Panc1 (cell line): ENCODE measurements at regions not wholly inside any gene's neighbourhood (a gene's known extent, or its start where the extent isn't known, plus 50 kb on each side); places are given as distances from the start of the nearest gene placed in this dataset.

ENCODE experiments used
- ATAC-seq: fragments of 200-7000 bp; cut with Tn5 transposase; 2 replicates; pipeline ENCODE4 v1.9.1; 2020; ENCODE audit warnings: mild to moderate bottlenecking, moderate library complexity
- BruUV-seq: library from RNA; stranded (reverse); fragments of 400-500 nt; replicated peaks from 2 replicates; lab custom pipeline; 2021; lab: Mats Ljungman, UMichigan
- CTCF ChIA-PET: fragments of 300-600 bp; sonication (Branson Sonifier 250); formaldehyde crosslinking; loops from one replicate; lab custom pipeline; 2022; ENCODE audit warnings: antibody characterized with exemption; lab: Charles Lee
- POLR2A ChIA-PET: fragments of 300-600 bp; sonication (Branson Sonifier 250); formaldehyde crosslinking; loops from one replicate; lab custom pipeline; 2022; ENCODE audit warnings: antibody characterized with exemption; lab: Charles Lee
- DNase-seq: peaks from one replicate; pipeline ENCODE4 v3.0.0-alpha.2; 2010; ENCODE audit warnings: low read depth, low spot score
- H3K27ac ChIP-seq: 2 replicates; pipeline ENCODE4 v1.5.1; 2011; ENCODE audit warnings: mild to moderate bottlenecking, low read length, inconsistent platforms
- H3K27me3 ChIP-seq: fragments of 200-500 bp; sonication (Bioruptor generic); 2 replicates; pipeline ENCODE4 v1.6.0; 2014; ENCODE audit warnings: low read length, inconsistent platforms; ENCODE audit not compliant: control insufficient read depth, insufficient read depth
- H3K36me3 ChIP-seq: fragments of 200-500 bp; sonication (Bioruptor generic); 2 replicates; pipeline ENCODE4 v1.5.1; 2014; ENCODE audit warnings: inconsistent platforms, mild to moderate bottlenecking, low read length, moderate library complexity; ENCODE audit not compliant: control insufficient read depth, insufficient read depth
- H3K4me1 ChIP-seq: 2 replicates; pipeline ENCODE4 v1.5.1; 2011; ENCODE audit warnings: inconsistent platforms, mild to moderate bottlenecking, low read length, moderate library complexity; ENCODE audit not compliant: control insufficient read depth, insufficient read depth
- H3K4me3 ChIP-seq, 2 experiments: 2 replicates each; pipeline ENCODE4 v1.5.1; 2011 to 2012; ENCODE audit warnings: low read depth in 2 of 2, low read length in 2 of 2, mild to moderate bottlenecking in 2 of 2, inconsistent platforms in 1 of 2, moderate library complexity in 1 of 2
- H3K9me3 ChIP-seq: fragments of 200-500 bp; sonication (Bioruptor generic); 2 replicates; pipeline ENCODE4 v1.5.1; 2014; ENCODE audit warnings: low read depth, mild to moderate bottlenecking, inconsistent platforms, low read length, moderate library complexity; ENCODE audit not compliant: control insufficient read depth, insufficient read depth
- CTCF ChIP-seq: fragments of 450-650 bp; IDR thresholded peaks from 2 replicates; pipeline ENCODE4 v1.5.1; 2017; ENCODE audit warnings: mild to moderate bottlenecking
- POLR2AphosphoS5 ChIP-seq: IDR thresholded peaks from 2 replicates; pipeline ENCODE4 v1.6.1; 2012; ENCODE audit warnings: mild to moderate bottlenecking, low read depth, low read length, moderate library complexity
- REST ChIP-seq, 2 experiments: IDR thresholded peaks; 2 replicates each; pipeline ENCODE4 v1.6.1; 2011 to 2012; ENCODE audit warnings: low read depth in 2 of 2, control low read depth in 1 of 2, low read length in 1 of 2, mild to moderate bottlenecking in 1 of 2, moderate library complexity in 1 of 2; ENCODE audit not compliant: insufficient read depth in 1 of 2
- SIN3A ChIP-seq: IDR thresholded peaks from 2 replicates; pipeline ENCODE4 v1.6.1; 2012; ENCODE audit warnings: low read depth, mild to moderate bottlenecking, low read length, moderate library complexity, borderline replicate concordance; ENCODE audit not compliant: insufficient read depth
- TCF7L2 ChIP-seq: IDR thresholded peaks from 2 replicates; pipeline ENCODE4 v1.6.1; 2011; ENCODE audit warnings: mild to moderate bottlenecking, low read depth, low read length, inconsistent platforms
- in situ Hi-C: cut with HindIII; loops from 2 replicates; pipeline ENCODE4 v1.10.0; 2016; ENCODE audit warnings: low sequenced_read_pairs, low pct_unique_long_range_greater_than_20kb
- intact Hi-C: fragments of 100-400 bp; cut with micrococcal nuclease; formaldehyde crosslinking; loops from one replicate; pipeline ENCODE4 v1.10.0; 2022; ENCODE audit not compliant: unreplicated experiment

GRCh38 chrX:99091459-99091858, 1318.6 kb downstream of the PCDH19 start:
- in situ Hi-C loops (no loop called here), intact Hi-C loops (no loop called here)
- CTCF ChIA-PET = no interaction called here
- DNase-seq (no peak), ATAC-seq (no peak)
- no peak for TF ChIP-seq REST (IDR thresholded peaks at IDR 0.05; ENCODE audit: insufficient read depth in 1 of 2, low read depth in 2 of 2, low read length in 1 of 2)
- no peak for TF ChIP-seq POLR2AphosphoS5
- no peak for TF ChIP-seq SIN3A
- no peak for TF ChIP-seq TCF7L2
- TF ChIP-seq CTCF = no peak
- Histone ChIP-seq H3K27me3 (no peaks in the 10 kb centered on the region), H3K36me3 (no peaks in the 10 kb centered on the region), H3K9me3 (no peaks in the 10 kb centered on the region), H3K27ac (no peak overlapping the region), H3K4me3 (no peak overlapping the region), H3K4me1 (no peaks in the 10 kb centered on the region)
- POLR2A ChIA-PET = no interaction called here
- no TSS peak for BruUV-seq

GRCh38 chrX:99078301-99078700, 1331.8 kb downstream of the PCDH19 start:
- in situ Hi-C loops = no loop called here
- POLR2A ChIA-PET = no interaction called here
- TF ChIP-seq SIN3A = no peak
- TF ChIP-seq POLR2AphosphoS5 = no peak
- no peak for TF ChIP-seq REST (IDR thresholded peaks at IDR 0.05; ENCODE audit: insufficient read depth in 1 of 2, low read depth in 2 of 2, low read length in 1 of 2)
- no peak overlapping the region for H3K27ac ChIP-seq
- no peak overlapping the region for H3K4me3 ChIP-seq
- intact Hi-C loops = no loop called here
- CTCF ChIA-PET = no interaction called here
- no peaks in the 10 kb centered on the region for H3K9me3 ChIP-seq
- DNase-seq = no peak
- no peaks in the 10 kb centered on the region for H3K27me3 ChIP-seq
- BruUV-seq = no TSS peak
- H3K36me3 ChIP-seq = no peaks in the 10 kb centered on the region
- no peaks in the 10 kb centered on the region for H3K4me1 ChIP-seq
- no peak for ATAC-seq
